PFSK-1 (cell line): ENCODE measurements at regions not wholly inside any gene's neighbourhood (a gene's known extent, or its start where the extent isn't known, plus 50 kb on each side); places are given as distances from the start of the nearest gene placed in this dataset.

Experiments used
- FOXP2 ChIP-seq: optimal IDR thresholded peaks from 2 replicates; pipeline ENCODE3; 2011; ENCODE audit warnings: borderline replicate concordance, control low read depth, inconsistent platforms; ENCODE audit not compliant: insufficient read depth; ENCODE audit errors: extremely low read length, extremely low read depth
- POLR2AphosphoS5 ChIP-seq: IDR thresholded peaks from 2 replicates; pipeline ENCODE4 v1.6.1; 2012; ENCODE audit warnings: low read depth, mild to moderate bottlenecking, control low read depth, low read length, moderate library complexity
- REST ChIP-seq, 2 experiments: IDR thresholded peaks; 2 replicates each; pipeline versions ENCODE4 v1.6.1 to v1.8.0; 2011 to 2012; ENCODE audit warnings: low read depth in 2 of 2, low read length in 2 of 2, control low read depth in 1 of 2, inconsistent platforms in 1 of 2, mild to moderate bottlenecking in 1 of 2, moderate library complexity in 1 of 2; ENCODE audit not compliant: insufficient read depth in 1 of 2
- SIN3A ChIP-seq: IDR thresholded peaks from 2 replicates; pipeline ENCODE4 v1.6.1; 2012; ENCODE audit warnings: mild to moderate bottlenecking, low read length, moderate library complexity, borderline replicate concordance; ENCODE audit not compliant: insufficient read depth
- TAF1 ChIP-seq: IDR thresholded peaks from 2 replicates; pipeline ENCODE4 v1.6.1; 2012; ENCODE audit warnings: low read length, control low read depth, borderline replicate concordance; ENCODE audit not compliant: insufficient read depth

GRCh38 chr9:18317896-18318295, 156.1 kb upstream of the ADAMTSL1 start:
- TF ChIP-seq FOXP2 (no peak), SIN3A (no peak), REST (IDR thresholded peaks at IDR 0.05; ENCODE audit: insufficient read depth in 1 of 2, low read depth in 2 of 2, low read length in 2 of 2) (no peak), POLR2AphosphoS5 (no peak), TAF1 (no peak)

- TF ChIP-seq TAF1, result no peak
- TF ChIP-seq POLR2AphosphoS5, result no peak
- no peak for TF ChIP-seq REST (IDR thresholded peaks at IDR 0.05; ENCODE audit: insufficient read depth in 1 of 2, low read depth in 2 of 2, low read length in 2 of 2)
- TF ChIP-seq FOXP2, result no peak
- no peak for TF ChIP-seq SIN3A
Observed at GRCh38 chr9:18319918-18320445, 154.0 kb upstream of the ADAMTSL1 start.

- TF ChIP-seq TAF1 (no peak), POLR2AphosphoS5 (no peak), FOXP2 (no peak), SIN3A (no peak), REST (IDR thresholded peaks at IDR 0.05; ENCODE audit: insufficient read depth in 1 of 2, low read depth in 2 of 2, low read length in 2 of 2) (no peak)
Observed at GRCh38 chr9:18324928-18325745, 148.8 kb upstream of the ADAMTSL1 start.

- TF ChIP-seq POLR2AphosphoS5, result no peak
- no peak for TF ChIP-seq TAF1
- no peak for TF ChIP-seq REST (IDR thresholded peaks at IDR 0.05; ENCODE audit: insufficient read depth in 1 of 2, low read depth in 2 of 2, low read length in 2 of 2)
- no peak for TF ChIP-seq SIN3A
- no peak for TF ChIP-seq FOXP2
Observed at GRCh38 chr9:18327121-18327520, 146.8 kb upstream of the ADAMTSL1 start.
